ENCODE measurements at regions not wholly inside any gene's neighbourhood (a gene's known extent, or its start where the extent isn't known, plus 50 kb on each side); places are given as distances from the start of the nearest gene placed in this dataset.

DNA sequence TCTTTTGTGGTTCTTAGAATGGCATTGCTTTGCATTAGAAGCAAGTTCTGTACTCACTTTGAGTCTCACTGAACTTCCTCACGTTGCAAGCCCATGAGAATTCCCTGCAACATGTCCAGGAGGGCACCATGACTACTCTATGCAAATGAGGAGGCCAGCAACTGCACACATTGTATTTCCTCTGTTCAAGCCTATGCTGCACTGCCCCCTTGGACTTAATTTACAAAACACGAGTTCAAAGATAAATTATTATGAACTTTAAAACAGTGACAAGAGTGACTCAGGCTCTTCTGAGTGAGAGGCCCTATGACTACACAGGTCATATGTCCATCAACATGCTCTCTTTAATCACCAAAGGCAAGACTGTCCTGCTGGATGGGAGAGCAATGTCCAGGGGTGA is 484.2 kb upstream of the ATP11B start:
- TF ChIP-seq, protein P1, sequence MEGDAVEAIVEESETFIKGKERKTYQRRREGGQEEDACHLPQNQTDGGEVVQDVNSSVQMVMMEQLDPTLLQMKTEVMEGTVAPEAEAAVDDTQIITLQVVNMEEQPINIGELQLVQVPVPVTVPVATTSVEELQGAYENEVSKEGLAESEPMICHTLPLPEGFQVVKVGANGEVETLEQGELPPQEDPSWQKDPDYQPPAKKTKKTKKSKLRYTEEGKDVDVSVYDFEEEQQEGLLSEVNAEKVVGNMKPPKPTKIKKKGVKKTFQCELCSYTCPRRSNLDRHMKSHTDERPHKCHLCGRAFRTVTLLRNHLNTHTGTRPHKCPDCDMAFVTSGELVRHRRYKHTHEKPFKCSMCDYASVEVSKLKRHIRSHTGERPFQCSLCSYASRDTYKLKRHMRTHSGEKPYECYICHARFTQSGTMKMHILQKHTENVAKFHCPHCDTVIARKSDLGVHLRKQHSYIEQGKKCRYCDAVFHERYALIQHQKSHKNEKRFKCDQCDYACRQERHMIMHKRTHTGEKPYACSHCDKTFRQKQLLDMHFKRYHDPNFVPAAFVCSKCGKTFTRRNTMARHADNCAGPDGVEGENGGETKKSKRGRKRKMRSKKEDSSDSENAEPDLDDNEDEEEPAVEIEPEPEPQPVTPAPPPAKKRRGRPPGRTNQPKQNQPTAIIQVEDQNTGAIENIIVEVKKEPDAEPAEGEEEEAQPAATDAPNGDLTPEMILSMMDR (IDR thresholded peaks at IDR 0.05) = no peak
- TF ChIP-seq POLR2A (IDR thresholded peaks at IDR 0.05) = no peak

All from uterus (tissue), 2 donors.